ENCODE measurements at regions not wholly inside any gene's neighbourhood (a gene's known extent, or its start where the extent isn't known, plus 50 kb on each side); places are given as distances from the start of the nearest gene placed in this dataset.

- ChIA-PET POLR2A (no interaction called here), CTCF (no interaction called here)
- Mint-ChIP-seq H3K36me3 (ENCODE audit: low read depth) (no peaks in the 10 kb centered on the region), H3K4me3 (no peak overlapping the region), H3K27ac (no peak overlapping the region), H3K27me3 (peaks cover 2% of the 10 kb centered on the region), H3K9me3 (no peaks in the 10 kb centered on the region), H3K4me1 (no peaks in the 10 kb centered on the region)
- intact Hi-C loops (cut with micrococcal nuclease): no loop called here
- ATAC-seq (ENCODE audit: low read depth) (no peak), DNase-seq (no peak)
- no peak for TF ChIP-seq CTCF (IDR thresholded peaks at IDR 0.05)
Observed at GRCh38 chr7:12089951-12090756, 120.9 kb upstream of the TMEM106B start.

DNA sequence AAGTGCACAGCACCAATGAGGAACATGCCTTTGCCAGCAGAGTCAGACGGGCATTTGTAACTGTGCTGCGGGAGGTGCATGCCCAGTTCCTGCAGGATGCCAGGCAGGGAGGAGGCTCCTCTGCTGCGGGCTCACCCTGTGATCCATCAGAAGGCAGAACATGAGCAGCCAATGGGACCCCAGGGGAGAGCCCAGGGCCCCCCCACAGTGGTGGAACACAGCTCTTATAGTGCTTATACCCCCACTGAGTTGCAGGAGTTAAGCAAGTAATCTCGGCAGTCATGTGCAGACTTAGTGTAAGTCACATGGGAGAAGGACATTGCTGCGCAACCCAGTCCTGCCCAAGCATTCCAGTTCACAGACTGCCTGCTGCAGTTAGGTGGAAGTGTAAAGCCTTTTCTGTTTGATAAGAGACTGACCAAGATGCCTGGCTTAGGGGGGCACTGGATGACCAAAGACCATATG is 120.3 kb upstream of the TMEM106B start:
- no peaks in the 10 kb centered on the region for H3K9me3 Mint-ChIP-seq
- peaks cover under 1% of the 10 kb centered on the region for H3K27me3 Mint-ChIP-seq
- ATAC-seq (ENCODE audit: low read depth): no peak
- ChIA-PET POLR2A (no interaction called here), CTCF (no interaction called here)
- no peak for TF ChIP-seq CTCF (IDR thresholded peaks at IDR 0.05)
- H3K36me3 Mint-ChIP-seq (ENCODE audit: low read depth): no peaks in the 10 kb centered on the region
- no peak overlapping the region for H3K27ac Mint-ChIP-seq
- H3K4me1 Mint-ChIP-seq: no peaks in the 10 kb centered on the region
- DNase-seq: no peak
- intact Hi-C loops (cut with micrococcal nuclease): no loop called here
- H3K4me3 Mint-ChIP-seq: no peak overlapping the region

DNA sequence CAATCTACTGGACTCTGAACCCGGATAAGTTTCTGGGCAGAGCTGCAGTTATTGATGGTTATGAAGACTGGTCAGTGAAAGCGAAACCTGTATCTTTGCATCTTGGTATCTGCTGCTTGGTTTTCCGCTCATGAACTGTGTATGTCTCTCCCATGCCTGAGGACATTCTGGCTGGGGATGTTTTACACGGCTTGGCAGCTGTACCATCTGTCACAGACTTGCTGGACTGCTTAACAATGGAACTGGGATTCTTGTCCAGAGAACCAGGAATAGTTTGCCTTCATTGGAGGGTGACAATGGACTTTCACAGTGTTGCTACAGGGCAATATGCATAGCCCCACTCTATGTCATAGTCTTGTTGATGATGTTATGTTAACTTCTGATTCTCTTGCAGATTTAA is 119.9 kb upstream of the TMEM106B start:
- H3K4me1 Mint-ChIP-seq: no peaks in the 10 kb centered on the region
- ATAC-seq (ENCODE audit: low read depth) (no peak), DNase-seq (no peak)
- POLR2A ChIA-PET: no interaction called here
- H3K4me3 Mint-ChIP-seq: no peak overlapping the region
- intact Hi-C loops (cut with micrococcal nuclease): no loop called here
- TF ChIP-seq CTCF (IDR thresholded peaks at IDR 0.05): no peak
- CTCF ChIA-PET: no interaction called here
- no peaks in the 10 kb centered on the region for H3K9me3 Mint-ChIP-seq
- no peaks in the 10 kb centered on the region for H3K27me3 Mint-ChIP-seq
- H3K27ac Mint-ChIP-seq: no peak overlapping the region
- no peaks in the 10 kb centered on the region for H3K36me3 Mint-ChIP-seq (ENCODE audit: low read depth)

- H3K9me3 Mint-ChIP-seq: no peaks in the 10 kb centered on the region
- POLR2A ChIA-PET: no interaction called here
- ATAC-seq (ENCODE audit: low read depth): no peak
- H3K27me3 Mint-ChIP-seq: no peaks in the 10 kb centered on the region
- H3K36me3 Mint-ChIP-seq (ENCODE audit: low read depth): no peaks in the 10 kb centered on the region
- no peak for TF ChIP-seq CTCF (IDR thresholded peaks at IDR 0.05)
- no peak overlapping the region for H3K27ac Mint-ChIP-seq
- CTCF ChIA-PET: no interaction called here
- H3K4me3 Mint-ChIP-seq: no peak overlapping the region
- intact Hi-C loops (cut with micrococcal nuclease): no loop called here
- H3K4me1 Mint-ChIP-seq: no peaks in the 10 kb centered on the region
- no peak for DNase-seq
Observed at GRCh38 chr7:12092499-12093130, 118.5 kb upstream of the TMEM106B start.

DNA sequence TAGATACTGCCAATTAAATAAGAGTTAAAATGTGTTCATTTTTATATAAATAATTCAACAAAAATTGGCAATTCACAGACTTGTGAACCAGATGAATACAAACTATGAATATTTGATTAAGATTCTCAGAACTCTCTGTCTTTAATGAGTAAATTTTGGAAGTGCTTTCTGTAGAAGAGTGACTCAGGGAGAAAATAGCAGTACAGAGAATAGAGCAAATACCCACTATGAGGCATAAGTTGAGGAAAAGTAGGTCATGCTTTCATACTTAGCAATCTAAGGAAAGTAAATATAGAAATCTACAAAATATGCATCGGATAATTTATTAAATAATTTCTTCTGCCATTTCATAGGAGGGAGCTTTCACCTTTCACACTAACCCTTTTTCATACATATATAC is 117.7 kb upstream of the TMEM106B start:
- intact Hi-C loops (cut with micrococcal nuclease): no loop called here
- no peak for TF ChIP-seq CTCF (IDR thresholded peaks at IDR 0.05)
- Mint-ChIP-seq H3K27ac (no peak overlapping the region), H3K4me3 (no peak overlapping the region), H3K36me3 (ENCODE audit: low read depth) (no peaks in the 10 kb centered on the region), H3K27me3 (no peaks in the 10 kb centered on the region), H3K4me1 (no peaks in the 10 kb centered on the region), H3K9me3 (no peaks in the 10 kb centered on the region)
- ATAC-seq (ENCODE audit: low read depth) (no peak), DNase-seq (no peak)
- ChIA-PET CTCF (no interaction called here), POLR2A (no interaction called here)

Measured in activated B cell treated with CpG ODN at 0.5 μM for 24 hours (primary cell).